Suprapubic skin (tissue), 4 donors: ENCODE measurements at regions not wholly inside any gene's neighbourhood (a gene's known extent, or its start where the extent isn't known, plus 50 kb on each side); places are given as distances from the start of the nearest gene placed in this dataset.

Source experiments
- DNase-seq, 2 donors: peaks; one replicate each; pipeline ENCODE4 v3.0.0-alpha.2; 2019; ENCODE audit warnings: low spot score in 2 of 2
- H3K27ac ChIP-seq: fragments of 200-600 bp; sonication (generic); one replicate; pipeline ENCODE4 v1.5.1; 2019
- H3K27me3 ChIP-seq: fragments of 200-600 bp; sonication (generic); one replicate; pipeline ENCODE4 v1.5.1; 2019
- H3K36me3 ChIP-seq: fragments of 200-600 bp; sonication (generic); one replicate; pipeline ENCODE4 v1.5.1; 2019
- H3K4me1 ChIP-seq: fragments of 200-600 bp; sonication (generic); one replicate; pipeline ENCODE4 v1.5.1; 2019
- H3K4me3 ChIP-seq: fragments of 200-600 bp; sonication (generic); one replicate; pipeline ENCODE4 v1.5.1; 2019; ENCODE audit warnings: mild to moderate bottlenecking
- H3K9me3 ChIP-seq: fragments of 200-600 bp; sonication (generic); one replicate; pipeline ENCODE4 v1.5.1; 2019
- CTCF ChIP-seq, 2 donors: fragments of 200-600 bp in 1 of 2; fragments of 450-650 bp in 1 of 2; sonication (generic) in 1 of 2; IDR thresholded peaks; one replicate each; pipeline ENCODE4 v1.5.1; 2016 to 2019; ENCODE audit warnings: antibody characterized with exemption in 2 of 2, mild to moderate bottlenecking in 1 of 2, moderate library complexity in 1 of 2
- EP300 ChIP-seq: sonication (generic); formaldehyde crosslinking; IDR thresholded peaks from one replicate; pipeline ENCODE4 v1.6.1; 2017; ENCODE audit warnings: antibody characterized with exemption
- POLR2A ChIP-seq, 2 donors: fragments of 450-650 bp; IDR thresholded peaks; one replicate each; pipeline ENCODE4 v1.6.1; 2017; ENCODE audit warnings: antibody characterized with exemption in 2 of 2, mild to moderate bottlenecking in 2 of 2, moderate library complexity in 2 of 2
- POLR2AphosphoS5 ChIP-seq, 3 donors: sonication (generic); formaldehyde crosslinking; IDR thresholded peaks; one replicate each; pipeline ENCODE4 v1.6.1; 2017; ENCODE audit warnings: antibody characterized with exemption in 3 of 3
- WGBS: methylation state at CpG from one replicate; pipeline ENCODE4 v1.1.5; 2018; 5-methylcytosine and 5-hydroxymethylcytosine counted together

GRCh38 chr10:43980313-43980712 is 331.6 kb upstream of the ZNF32 start:
- no peak for TF ChIP-seq POLR2A (IDR thresholded peaks at IDR 0.05)
- TF ChIP-seq EP300, result no peak
- TF ChIP-seq POLR2AphosphoS5 (IDR thresholded peaks at IDR 0.05), result no peak
- no peak for TF ChIP-seq CTCF (IDR thresholded peaks at IDR 0.05)
- H3K9me3 ChIP-seq, result no peaks in the 10 kb centered on the region
- no peaks in the 10 kb centered on the region for H3K36me3 ChIP-seq
- H3K27ac ChIP-seq, result no peak overlapping the region
- WGBS, result 50% methylated on average over 8 of the region's 8 CpGs
- no peak overlapping the region for H3K4me3 ChIP-seq
- H3K4me1 ChIP-seq, result no peaks in the 10 kb centered on the region
- DNase-seq, result no peak
- no peaks in the 10 kb centered on the region for H3K27me3 ChIP-seq

- H3K27me3 ChIP-seq, result no peaks in the 10 kb centered on the region
- no peak overlapping the region for H3K4me3 ChIP-seq
- DNase-seq, result no peak
- WGBS, result 71% methylated on average over 3 of the region's 3 CpGs
- no peaks in the 10 kb centered on the region for H3K36me3 ChIP-seq
- TF ChIP-seq POLR2A (IDR thresholded peaks at IDR 0.05), result no peak
- TF ChIP-seq POLR2AphosphoS5 (IDR thresholded peaks at IDR 0.05), result no peak
- no peaks in the 10 kb centered on the region for H3K9me3 ChIP-seq
- no peaks in the 10 kb centered on the region for H3K4me1 ChIP-seq
- no peak overlapping the region for H3K27ac ChIP-seq
Measured at GRCh38 chr10:43979551-43979950, 330.9 kb upstream of the ZNF32 start.

GRCh38 chr10:43978936-43979335 is 330.3 kb upstream of the ZNF32 start:
- TF ChIP-seq EP300 (no peak), POLR2A (IDR thresholded peaks at IDR 0.05) (no peak), CTCF (IDR thresholded peaks at IDR 0.05) (no peak), POLR2AphosphoS5 (IDR thresholded peaks at IDR 0.05) (no peak)
- Histone ChIP-seq H3K27me3 (no peaks in the 10 kb centered on the region), H3K36me3 (no peaks in the 10 kb centered on the region), H3K4me3 (no peak overlapping the region), H3K4me1 (no peaks in the 10 kb centered on the region), H3K9me3 (no peaks in the 10 kb centered on the region), H3K27ac (no peak overlapping the region)
- no peak for DNase-seq
- WGBS, result 89% methylated on average over 9 of the region's 9 CpGs

GRCh38 chr10:43978091-43978490 is 329.4 kb upstream of the ZNF32 start:
- Histone ChIP-seq H3K9me3 (no peaks in the 10 kb centered on the region), H3K27ac (no peak overlapping the region), H3K27me3 (no peaks in the 10 kb centered on the region), H3K4me3 (no peak overlapping the region), H3K4me1 (no peaks in the 10 kb centered on the region), H3K36me3 (no peaks in the 10 kb centered on the region)
- WGBS, result 78% methylated on average over 5 of the region's 5 CpGs
- TF ChIP-seq POLR2A (IDR thresholded peaks at IDR 0.05) (no peak), POLR2AphosphoS5 (IDR thresholded peaks at IDR 0.05) (no peak), EP300 (no peak)
- no peak for DNase-seq

GRCh38 chr10:43976292-43976691 is 327.6 kb upstream of the ZNF32 start:
- Histone ChIP-seq H3K9me3 (no peaks in the 10 kb centered on the region), H3K27me3 (no peaks in the 10 kb centered on the region), H3K27ac (no peak overlapping the region), H3K36me3 (no peaks in the 10 kb centered on the region), H3K4me3 (no peak overlapping the region), H3K4me1 (no peaks in the 10 kb centered on the region)
- DNase-seq, result no peak
- TF ChIP-seq CTCF (IDR thresholded peaks at IDR 0.05) (no peak), POLR2A (IDR thresholded peaks at IDR 0.05) (no peak), EP300 (no peak), POLR2AphosphoS5 (IDR thresholded peaks at IDR 0.05) (no peak)
- 74% methylated on average over 1 of the region's 1 CpG for WGBS

- WGBS, result 88% methylated on average over 3 of the region's 3 CpGs
- no peaks in the 10 kb centered on the region for H3K27me3 ChIP-seq
- no peak overlapping the region for H3K27ac ChIP-seq
- H3K4me1 ChIP-seq, result no peaks in the 10 kb centered on the region
- H3K4me3 ChIP-seq, result no peak overlapping the region
- no peaks in the 10 kb centered on the region for H3K36me3 ChIP-seq
- no peaks in the 10 kb centered on the region for H3K9me3 ChIP-seq
- DNase-seq, result no peak
- no peak for TF ChIP-seq EP300
- TF ChIP-seq CTCF (IDR thresholded peaks at IDR 0.05), result no peak
- no peak for TF ChIP-seq POLR2AphosphoS5 (IDR thresholded peaks at IDR 0.05)
- no peak for TF ChIP-seq POLR2A (IDR thresholded peaks at IDR 0.05)
Measured at GRCh38 chr10:43973801-43974200, 325.1 kb upstream of the ZNF32 start.
